ENCODE measurements at regions not wholly inside any gene's neighbourhood (a gene's known extent, or its start where the extent isn't known, plus 50 kb on each side); places are given as distances from the start of the nearest gene placed in this dataset.

DNA sequence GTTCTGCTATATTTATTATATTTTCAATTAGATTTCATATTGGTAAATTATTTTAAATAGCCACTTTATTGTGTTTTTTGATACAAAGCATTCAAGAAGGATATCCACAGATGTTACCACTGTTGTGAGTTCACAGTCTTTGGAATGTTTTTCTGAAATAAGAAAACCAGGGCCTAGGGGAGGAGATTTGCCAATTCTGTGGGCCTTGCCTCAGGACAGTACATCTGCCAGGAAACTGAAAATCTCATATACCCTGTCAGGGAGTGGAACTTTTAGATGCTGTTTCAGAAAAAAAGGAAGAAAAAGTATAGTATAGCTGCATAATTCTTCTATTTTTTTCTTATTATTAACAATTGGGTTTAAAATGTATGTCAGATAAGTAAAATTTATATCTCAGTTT, 995.9 kb upstream of the ADGRB3 start:
- no peak for TF ChIP-seq CTCF (IDR thresholded peaks at IDR 0.05; ENCODE audit: borderline replicate concordance, extremely low read depth, low read length, poor library complexity, severe bottlenecking)
- TF ChIP-seq EZH2 (IDR thresholded peaks at IDR 0.05; ENCODE audit: borderline replicate concordance, low read depth, low read length, severe bottlenecking): no peak
